SJCRH30 (cell line): ENCODE measurements at regions not wholly inside any gene's neighbourhood (a gene's known extent, or its start where the extent isn't known, plus 50 kb on each side); places are given as distances from the start of the nearest gene placed in this dataset.

Experiments used
- DNase-seq, 2 experiments: peaks; one replicate each; pipeline ENCODE4 v3.0.0-alpha.2; 2015 to 2020
- H3K27ac ChIP-seq: fragments of 250-450 bp; sonication (Bioruptor Pico); 2 replicates; pipeline ENCODE4 v1.5.1; 2020; ENCODE audit warnings: mild to moderate bottlenecking, moderate library complexity
- H3K27me3 ChIP-seq: fragments of 250-450 bp; sonication (Bioruptor Pico); 2 replicates; pipeline ENCODE4 v1.5.1; 2020; ENCODE audit warnings: mild to moderate bottlenecking, moderate library complexity
- H3K36me3 ChIP-seq: fragments of 250-450 bp; sonication (Bioruptor Pico); 2 replicates; pipeline ENCODE4 v1.5.1; 2020; ENCODE audit warnings: mild to moderate bottlenecking, moderate library complexity
- H3K4me1 ChIP-seq: fragments of 250-450 bp; sonication (Bioruptor Pico); 2 replicates; pipeline ENCODE4 v1.5.1; 2020; ENCODE audit warnings: mild to moderate bottlenecking, moderate library complexity
- H3K4me3 ChIP-seq: fragments of 250-450 bp; sonication (Bioruptor Pico); 2 replicates; pipeline ENCODE4 v1.5.1; 2020; ENCODE audit warnings: mild to moderate bottlenecking, moderate library complexity
- H3K9me3 ChIP-seq: fragments of 250-450 bp; sonication (Bioruptor Pico); replicated peaks from 2 replicates; pipeline ENCODE4 v1.5.1; 2020; ENCODE audit warnings: mild to moderate bottlenecking, moderate library complexity

DNA sequence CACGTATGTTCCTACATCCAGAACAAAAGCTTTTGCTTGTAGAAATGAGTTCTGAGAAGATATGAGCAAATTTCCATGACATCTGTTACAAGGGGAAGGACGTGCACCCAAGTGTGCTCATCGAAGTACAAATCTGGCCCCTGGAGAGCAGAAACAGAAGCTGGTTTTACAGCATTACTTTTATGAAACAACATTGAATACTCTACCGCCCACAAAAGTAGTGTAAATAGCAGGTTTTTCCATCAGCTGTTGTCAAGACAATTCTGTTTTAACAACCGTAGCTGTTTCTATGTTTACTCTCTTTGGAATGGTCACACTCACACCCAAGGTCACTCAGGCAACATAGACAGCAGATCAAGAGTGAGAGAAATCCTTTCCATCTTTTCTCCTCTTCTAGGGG lies 114.2 kb upstream of the SSTR4 start:
- no peaks in the 10 kb centered on the region for H3K27me3 ChIP-seq
- H3K4me1 ChIP-seq = peaks cover 56% of the 10 kb centered on the region
- peak overlapping the region; percentile 85 for H3K27ac ChIP-seq
- DNase-seq = peak; percentile 22 to 61
- no peaks in the 10 kb centered on the region for H3K9me3 ChIP-seq
- H3K4me3 ChIP-seq = no peak overlapping the region
- H3K36me3 ChIP-seq = no peaks in the 10 kb centered on the region

DNA sequence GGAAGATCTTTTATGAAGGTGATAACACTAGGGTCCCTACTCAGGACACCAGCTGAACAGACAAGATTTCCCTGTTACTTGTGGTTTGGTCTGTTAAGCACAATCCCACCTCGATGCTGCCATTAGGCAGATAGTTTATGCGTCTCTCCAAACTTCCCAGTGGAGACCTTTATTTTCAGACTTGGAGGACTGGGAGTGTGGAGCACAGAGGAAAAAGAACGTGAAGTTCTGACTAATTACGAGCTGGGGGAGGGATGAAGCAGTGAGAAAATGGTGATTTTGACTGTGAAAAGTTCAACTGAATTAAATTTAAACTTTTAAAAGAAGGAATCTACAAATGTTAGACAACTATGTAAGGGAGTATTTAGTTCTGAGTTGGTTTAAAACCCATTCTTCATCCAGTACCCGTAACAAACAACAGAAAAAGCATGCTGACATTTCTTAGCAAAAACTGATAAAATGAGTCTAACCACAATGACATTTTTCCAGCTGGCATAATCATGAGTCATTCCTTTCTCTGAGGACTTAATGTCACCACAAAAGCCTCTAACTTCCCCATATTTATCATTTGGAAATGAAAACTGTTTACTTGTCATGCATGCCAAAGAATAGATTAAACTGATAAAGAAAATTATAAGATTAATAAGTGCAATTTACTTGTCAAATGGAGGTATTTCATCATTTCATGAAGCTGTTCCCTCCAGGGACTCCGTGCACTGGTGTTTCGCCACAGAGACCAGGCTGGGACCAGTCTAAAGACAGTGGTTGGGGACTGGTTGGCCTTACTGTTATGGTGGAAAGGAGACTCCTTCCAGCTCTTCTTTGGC lies 113.3 kb upstream of the SSTR4 start:
- Histone ChIP-seq H3K4me1 (peaks cover 56% of the 10 kb centered on the region), H3K36me3 (no peaks in the 10 kb centered on the region), H3K27ac (peak overlapping the region; percentile 85), H3K9me3 (no peaks in the 10 kb centered on the region), H3K27me3 (no peaks in the 10 kb centered on the region), H3K4me3 (no peak overlapping the region)
- peak; percentile 66 to 81 for DNase-seq

DNA sequence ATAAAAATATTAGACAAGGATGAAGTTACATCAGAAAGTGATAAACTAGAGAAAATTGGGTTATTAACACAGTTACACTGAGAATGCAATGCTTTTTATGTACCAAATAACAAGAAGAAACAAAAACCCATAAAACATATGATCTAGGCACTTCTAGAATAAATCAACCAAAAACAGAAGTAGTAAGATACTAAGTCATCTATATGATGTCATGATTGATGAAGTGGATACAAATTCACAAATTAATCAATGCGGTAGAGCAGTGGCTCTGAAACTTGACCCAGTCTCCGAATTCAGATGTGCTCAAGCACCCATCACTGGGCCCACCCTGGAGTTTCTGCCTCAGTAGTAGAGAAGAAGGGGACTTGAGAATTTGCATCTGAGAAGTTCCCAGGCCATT lies 112.1 kb upstream of the SSTR4 start:
- H3K27ac ChIP-seq = peak overlapping the region; percentile 85

DNA sequence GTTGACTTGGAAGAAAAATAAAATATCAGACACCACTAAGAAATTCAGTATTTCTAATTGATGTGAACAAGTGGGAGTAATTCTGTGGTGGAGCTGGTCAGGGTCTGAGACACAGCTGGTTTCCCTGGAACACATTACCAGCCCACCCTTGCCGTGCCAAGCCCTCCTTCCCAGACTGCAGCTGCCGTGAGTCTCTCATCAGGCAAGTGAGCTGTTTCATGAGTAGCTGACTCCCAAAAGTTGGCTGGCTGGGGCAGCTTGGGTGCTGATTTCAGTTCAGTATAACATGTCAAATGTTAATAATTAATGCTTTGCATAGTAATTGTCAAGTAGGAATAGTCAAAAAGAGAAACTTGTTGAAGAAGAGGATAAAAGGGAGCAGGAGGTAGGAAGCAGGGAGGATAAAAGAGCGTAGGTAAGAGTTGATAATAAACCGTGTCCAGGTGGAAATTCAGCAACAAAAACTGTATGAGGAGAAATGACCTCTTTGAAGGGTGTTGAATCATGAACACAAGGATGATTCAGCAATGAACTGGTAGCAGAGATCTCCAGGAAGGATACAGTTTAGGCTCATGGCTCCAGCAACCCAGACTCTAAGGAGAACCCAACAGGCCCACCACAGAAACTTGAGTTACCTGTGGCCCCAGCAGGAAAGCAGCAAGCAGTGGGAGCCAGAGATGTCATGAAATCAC lies 110.9 kb upstream of the SSTR4 start:
- H3K36me3 ChIP-seq = no peaks in the 10 kb centered on the region
- no peaks in the 10 kb centered on the region for H3K27me3 ChIP-seq
- peak overlapping the region; percentile 85 for H3K27ac ChIP-seq
- peak; percentile 93 to 96 for DNase-seq
- H3K9me3 ChIP-seq = no peaks in the 10 kb centered on the region
- H3K4me3 ChIP-seq = no peak overlapping the region
- H3K4me1 ChIP-seq = peaks cover 46% of the 10 kb centered on the region

More for the DNA sequence above, 112.1 kb upstream of the SSTR4 start:
- Histone ChIP-seq H3K36me3 (no peaks in the 10 kb centered on the region), H3K4me3 (no peak overlapping the region), H3K9me3 (no peaks in the 10 kb centered on the region), H3K4me1 (peaks cover 55% of the 10 kb centered on the region), H3K27me3 (no peaks in the 10 kb centered on the region)
- DNase-seq = no peak

DNA sequence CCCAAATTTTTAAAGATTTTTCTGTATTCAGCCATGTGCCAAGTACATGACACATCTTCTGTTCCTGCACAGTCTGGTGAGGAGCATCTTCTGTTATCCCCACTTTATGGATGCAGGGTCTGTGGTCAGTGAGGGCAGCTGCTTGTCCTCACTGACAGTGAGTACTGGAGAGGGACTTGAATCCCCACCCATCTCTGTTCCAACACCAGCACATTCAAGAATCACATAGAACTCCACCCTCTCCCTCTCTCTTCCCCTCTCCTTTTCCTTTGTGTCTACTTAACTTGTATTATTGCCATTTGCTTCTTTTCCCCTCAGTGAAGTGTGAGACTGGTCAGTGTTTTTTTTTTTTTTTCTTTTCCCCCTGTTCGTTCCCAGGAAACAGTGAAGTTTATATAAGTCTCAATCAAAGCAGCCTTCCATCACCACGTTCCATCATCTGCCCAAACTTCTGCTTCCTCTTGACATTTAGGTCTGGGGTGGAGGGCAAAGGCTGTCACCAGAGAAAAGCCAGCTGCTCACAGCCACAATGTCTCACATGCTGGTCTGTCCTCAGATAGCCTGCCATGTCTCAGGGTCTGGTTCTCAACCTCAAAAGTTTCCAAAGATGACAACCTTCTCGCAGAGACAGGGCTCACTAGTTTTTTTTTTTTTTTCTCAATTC lies 110.0 kb upstream of the SSTR4 start:
- H3K36me3 ChIP-seq = no peaks in the 10 kb centered on the region
- H3K4me3 ChIP-seq = no peak overlapping the region
- peak in 1 of 2 experiments; percentile 45 for DNase-seq
- peaks cover 46% of the 10 kb centered on the region for H3K4me1 ChIP-seq
- H3K9me3 ChIP-seq = no peaks in the 10 kb centered on the region
- peak overlapping the region; percentile 85 for H3K27ac ChIP-seq
- H3K27me3 ChIP-seq = no peaks in the 10 kb centered on the region

DNA sequence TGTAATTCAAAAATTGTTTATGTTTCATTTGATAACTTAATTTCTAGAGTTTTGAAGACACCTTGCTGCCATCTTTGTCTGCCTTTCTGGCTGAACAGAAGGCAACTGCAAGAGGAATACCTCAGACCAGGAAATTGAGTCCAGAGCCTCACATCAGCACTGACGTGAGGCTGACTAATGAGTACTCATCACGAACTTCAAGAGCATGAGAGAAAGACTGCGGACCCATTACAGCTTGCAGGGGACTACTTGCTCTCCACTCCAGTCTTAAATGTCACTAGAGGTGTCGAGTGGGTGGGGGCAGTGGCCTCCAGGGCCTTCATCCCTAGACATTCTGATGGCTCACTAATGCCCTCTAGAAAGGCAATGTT lies 109.5 kb upstream of the SSTR4 start:
- no peaks in the 10 kb centered on the region for H3K27me3 ChIP-seq
- H3K27ac ChIP-seq = no peak overlapping the region; the same call in 1 of the 2 replicates
- peaks cover 44% of the 10 kb centered on the region for H3K4me1 ChIP-seq
- no peaks in the 10 kb centered on the region for H3K9me3 ChIP-seq
- H3K4me3 ChIP-seq = no peak overlapping the region
- no peaks in the 10 kb centered on the region for H3K36me3 ChIP-seq
- DNase-seq = no peak

DNA sequence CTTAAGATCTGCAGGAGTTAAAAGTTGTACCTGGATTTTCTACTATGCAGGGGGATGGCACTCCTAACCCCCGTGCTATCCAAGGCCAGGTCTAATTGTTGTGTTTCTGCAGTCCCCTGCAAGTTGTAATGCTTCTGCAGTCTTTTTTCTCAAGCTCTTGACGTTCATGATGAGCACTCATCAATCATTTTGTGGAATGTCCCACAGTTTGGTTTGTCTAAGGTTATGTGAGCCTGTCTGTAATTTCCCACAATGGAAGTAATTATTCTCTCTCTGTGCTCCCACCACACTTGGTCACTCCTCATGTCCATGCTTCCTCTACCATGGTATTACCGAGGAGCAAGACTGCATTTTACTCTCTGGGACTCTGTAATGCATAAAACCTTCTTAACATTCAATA lies 107.6 kb upstream of the SSTR4 start:
- H3K27me3 ChIP-seq = no peaks in the 10 kb centered on the region
- no peak overlapping the region for H3K27ac ChIP-seq
- no peaks in the 10 kb centered on the region for H3K9me3 ChIP-seq
- no peak overlapping the region for H3K4me3 ChIP-seq
- no peak for DNase-seq
- H3K4me1 ChIP-seq = peaks cover 27% of the 10 kb centered on the region
- no peaks in the 10 kb centered on the region for H3K36me3 ChIP-seq

DNA sequence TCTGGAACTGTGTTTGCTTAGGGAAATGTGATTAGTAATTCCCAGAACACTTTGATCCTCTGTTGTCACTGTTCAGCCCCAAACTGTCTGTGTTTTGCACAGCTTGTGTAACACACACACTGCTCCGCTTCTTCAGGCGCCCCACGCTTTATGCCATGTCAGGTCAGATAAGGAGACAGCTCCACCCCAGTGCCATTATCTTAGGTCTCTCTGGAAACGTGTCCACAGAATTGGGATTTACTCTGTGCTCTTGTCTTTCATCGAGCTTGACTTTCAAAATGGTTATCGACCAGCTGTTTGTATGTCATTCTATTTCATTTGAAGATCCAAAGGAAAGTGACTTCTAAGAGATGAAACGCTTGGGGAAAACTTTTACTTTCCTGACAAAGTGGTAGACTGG lies 106.4 kb upstream of the SSTR4 start:
- no peak overlapping the region for H3K4me3 ChIP-seq
- H3K9me3 ChIP-seq = no peaks in the 10 kb centered on the region
- DNase-seq = no peak
- H3K27me3 ChIP-seq = no peaks in the 10 kb centered on the region
- H3K4me1 ChIP-seq = peaks cover 16% of the 10 kb centered on the region
- H3K27ac ChIP-seq = no peak overlapping the region
- no peaks in the 10 kb centered on the region for H3K36me3 ChIP-seq

DNA sequence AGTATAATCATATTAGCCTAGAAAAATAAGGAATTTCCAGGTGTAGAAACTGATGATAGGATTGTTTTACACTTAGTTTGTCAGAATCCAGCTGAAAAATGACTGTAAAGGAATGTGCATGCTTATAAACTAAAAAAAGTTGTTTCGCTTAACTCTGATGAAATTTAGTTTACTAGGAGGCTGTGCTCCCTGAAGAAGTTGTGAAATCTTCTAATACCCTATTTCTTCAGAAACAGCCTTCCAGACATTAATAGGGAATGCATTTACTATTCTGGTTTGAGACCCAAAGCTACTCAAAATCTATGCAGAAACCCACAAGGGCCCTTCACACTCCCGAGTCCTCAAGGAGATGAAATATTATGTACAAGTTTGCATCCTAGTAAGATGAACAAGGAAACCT lies 105.5 kb upstream of the SSTR4 start:
- no peak for DNase-seq
- Histone ChIP-seq H3K4me3 (no peak overlapping the region), H3K36me3 (no peaks in the 10 kb centered on the region), H3K27me3 (no peaks in the 10 kb centered on the region), H3K4me1 (peaks cover 7% of the 10 kb centered on the region), H3K27ac (no peak overlapping the region), H3K9me3 (0 out of 2 replicates have a peak, but pooled peaks cover 3% of the 10 kb centered on the region)

DNA sequence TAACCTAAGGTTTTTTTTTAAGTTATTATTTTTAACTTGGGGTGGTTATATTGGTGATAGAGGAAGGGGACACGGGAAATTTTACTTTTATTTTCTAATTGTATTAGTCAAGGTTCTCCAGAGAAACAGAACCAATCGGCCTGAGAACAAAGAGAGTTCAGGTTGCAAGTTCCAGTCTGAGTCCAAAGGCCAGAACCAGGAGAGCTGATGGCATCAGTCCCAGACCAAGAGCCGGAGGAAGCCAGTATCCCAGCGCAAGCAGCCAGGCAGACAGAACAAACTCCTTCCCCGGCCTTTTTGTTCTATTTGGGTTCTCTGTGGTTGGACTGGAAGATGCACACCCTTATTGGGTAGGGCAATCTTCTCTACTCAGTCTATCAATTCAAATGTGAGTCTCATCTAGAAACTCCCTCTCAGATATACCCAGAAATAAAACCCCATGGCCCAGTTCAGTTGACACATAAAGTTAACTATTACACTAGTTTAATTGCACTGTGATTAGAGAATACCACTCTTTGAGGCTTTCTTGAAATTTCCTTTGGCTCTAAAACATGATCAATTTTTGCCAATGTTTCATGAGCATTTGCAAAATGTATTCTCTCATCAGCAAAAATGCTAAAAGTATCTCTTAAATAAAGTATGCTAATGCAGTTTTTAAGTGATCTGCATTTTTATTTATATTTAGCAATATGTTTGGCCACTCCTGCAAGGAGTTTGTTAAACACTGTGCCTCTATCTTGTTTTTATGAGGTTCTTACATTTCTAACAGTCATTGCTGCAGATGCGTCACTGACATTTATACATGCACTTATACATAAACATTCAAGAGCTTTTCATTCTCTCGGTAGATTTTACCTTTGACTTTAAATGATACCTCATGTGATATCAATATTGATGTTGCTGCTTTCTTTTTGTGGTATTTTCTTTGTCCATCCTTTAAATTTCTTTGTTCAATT lies 103.2 kb upstream of the SSTR4 start:
- Histone ChIP-seq H3K27ac (no peak overlapping the region), H3K36me3 (no peaks in the 10 kb centered on the region), H3K4me1 (no peaks in the 10 kb centered on the region), H3K4me3 (no peak overlapping the region), H3K27me3 (no peaks in the 10 kb centered on the region), H3K9me3 (0 out of 2 replicates have a peak, but pooled peaks cover 3% of the 10 kb centered on the region)
- DNase-seq = no peak

DNA sequence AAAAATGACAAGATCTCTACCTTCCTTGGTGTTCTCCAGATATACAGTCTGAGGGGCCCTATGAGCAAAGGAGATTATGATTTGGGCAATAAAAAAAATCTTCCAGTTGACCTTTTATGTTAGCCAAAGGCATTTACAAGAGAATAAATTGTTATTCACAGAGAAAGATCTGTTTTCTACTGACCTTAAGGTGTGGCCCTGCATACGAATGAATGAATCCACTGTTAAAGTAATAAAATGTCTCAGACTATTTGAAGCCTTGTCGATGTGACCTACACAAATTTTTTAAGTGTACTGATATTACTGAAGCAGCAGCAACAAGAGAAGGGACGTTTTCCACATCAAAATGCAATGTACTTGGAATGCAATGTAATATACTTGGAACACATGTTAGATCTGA lies 95.9 kb upstream of the SSTR4 start:
- H3K27me3 ChIP-seq = no peaks in the 10 kb centered on the region
- H3K4me1 ChIP-seq = no peaks in the 10 kb centered on the region
- H3K36me3 ChIP-seq = no peaks in the 10 kb centered on the region
- H3K27ac ChIP-seq = no peak overlapping the region
- H3K9me3 ChIP-seq = 0 out of 2 replicates have a peak, but pooled peaks cover under 1% of the 10 kb centered on the region
- DNase-seq = no peak
- H3K4me3 ChIP-seq = no peak overlapping the region

DNA sequence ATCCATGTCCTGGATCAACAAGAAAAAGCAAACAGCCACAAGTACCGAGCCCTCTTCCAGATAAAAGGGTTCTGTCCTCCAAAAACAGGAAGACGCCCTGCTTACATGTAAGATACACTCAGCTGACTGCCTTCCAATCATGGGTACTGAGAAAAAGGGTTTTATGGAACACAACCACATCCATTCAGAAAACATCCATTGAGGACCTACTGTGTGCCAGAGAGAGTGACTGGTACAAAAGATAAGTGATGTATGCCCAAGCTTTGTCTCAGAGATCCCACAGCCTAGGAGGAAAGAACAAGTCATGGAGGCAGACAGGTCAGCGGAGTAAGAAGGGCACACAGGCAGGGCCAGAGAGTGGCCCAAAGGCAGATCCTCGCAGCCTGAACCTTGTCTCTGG lies 94.8 kb upstream of the SSTR4 start:
- no peak overlapping the region for H3K27ac ChIP-seq
- no peaks in the 10 kb centered on the region for H3K4me1 ChIP-seq
- no peak overlapping the region for H3K4me3 ChIP-seq
- H3K27me3 ChIP-seq = no peaks in the 10 kb centered on the region
- H3K9me3 ChIP-seq = no peaks in the 10 kb centered on the region
- H3K36me3 ChIP-seq = no peaks in the 10 kb centered on the region
- DNase-seq = no peak

DNA sequence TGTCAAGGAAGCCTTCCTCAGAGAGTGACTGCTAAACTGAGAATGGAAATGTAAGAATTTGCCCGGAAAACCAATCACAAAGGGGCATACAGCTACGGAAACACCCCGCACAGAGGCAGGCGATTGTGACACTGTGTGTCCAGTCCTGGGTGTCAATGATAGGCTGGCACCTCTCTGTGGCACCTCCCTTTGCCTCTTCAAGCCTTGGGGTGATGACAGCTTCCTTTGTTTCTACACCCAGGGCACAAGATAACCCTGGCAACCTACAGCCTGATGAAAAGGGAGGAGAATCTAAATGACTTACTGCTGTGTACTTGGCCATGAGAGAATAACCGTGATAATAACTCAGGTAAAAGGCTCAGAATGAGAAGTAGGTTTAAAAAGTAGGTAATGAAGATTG lies 93.6 kb upstream of the SSTR4 start:
- H3K36me3 ChIP-seq = no peaks in the 10 kb centered on the region
- no peaks in the 10 kb centered on the region for H3K9me3 ChIP-seq
- DNase-seq = no peak
- H3K4me3 ChIP-seq = no peak overlapping the region
- no peaks in the 10 kb centered on the region for H3K4me1 ChIP-seq
- H3K27ac ChIP-seq = no peak overlapping the region
- H3K27me3 ChIP-seq = no peaks in the 10 kb centered on the region

DNA sequence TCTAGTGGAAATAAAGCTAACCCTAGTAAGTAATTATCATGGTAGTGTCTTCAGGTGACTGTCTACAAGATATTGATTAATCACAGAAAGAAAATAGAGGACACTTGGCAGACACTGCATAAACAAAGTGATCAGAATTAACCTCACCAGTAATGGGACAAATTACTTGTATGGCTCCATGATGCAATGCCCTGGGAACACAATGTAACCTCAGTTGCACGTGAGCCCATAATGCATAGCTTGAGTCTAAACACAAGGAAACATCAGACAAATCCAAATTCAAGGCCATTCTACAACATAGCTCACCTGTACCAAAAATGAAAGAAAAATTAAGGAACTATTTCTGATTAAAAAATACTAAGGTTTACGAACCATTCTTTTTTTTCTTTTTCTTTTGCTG lies 92.4 kb upstream of the SSTR4 start:
- no peaks in the 10 kb centered on the region for H3K9me3 ChIP-seq
- no peaks in the 10 kb centered on the region for H3K4me1 ChIP-seq
- DNase-seq = no peak
- no peak overlapping the region for H3K27ac ChIP-seq
- no peaks in the 10 kb centered on the region for H3K27me3 ChIP-seq
- H3K4me3 ChIP-seq = no peak overlapping the region
- H3K36me3 ChIP-seq = no peaks in the 10 kb centered on the region
